NCI-H524 treated with DMSO at 0.1 percent for 48 hours (cell line): ENCODE measurements at regions not wholly inside any gene's neighbourhood (a gene's known extent, or its start where the extent isn't known, plus 50 kb on each side); places are given as distances from the start of the nearest gene placed in this dataset.
"Not testable (repeated sequence)": the region's sequence is repeated elsewhere in the genome, so short reads cannot be mapped to it uniquely, and the experiment has no call there.

ENCODE experiments used
- DNase-seq: peaks from one replicate; lab custom pipeline; 2025; lab: John Stamatoyannopoulos, UW

DNA sequence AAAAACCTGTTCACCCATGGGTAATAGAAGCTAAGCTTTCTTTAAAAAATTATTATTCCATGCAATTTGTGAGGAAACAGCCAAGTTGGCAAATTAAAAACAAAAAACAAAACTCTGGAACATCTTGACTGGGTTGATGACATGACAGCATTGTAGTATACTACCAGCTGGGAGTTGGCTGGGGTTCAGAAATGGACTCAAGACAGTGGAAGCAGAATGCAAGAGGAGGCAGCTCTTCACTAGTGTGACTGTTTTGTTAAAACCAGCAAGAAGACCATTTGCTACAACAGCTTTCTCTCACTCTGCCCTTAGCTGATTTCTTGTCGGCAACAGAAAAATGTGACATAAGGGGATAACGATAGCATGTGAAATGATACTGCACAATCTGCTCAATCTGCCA lies 1298.9 kb upstream of the ADGRL4 start:
- peak; percentile 31 for DNase-seq

DNA sequence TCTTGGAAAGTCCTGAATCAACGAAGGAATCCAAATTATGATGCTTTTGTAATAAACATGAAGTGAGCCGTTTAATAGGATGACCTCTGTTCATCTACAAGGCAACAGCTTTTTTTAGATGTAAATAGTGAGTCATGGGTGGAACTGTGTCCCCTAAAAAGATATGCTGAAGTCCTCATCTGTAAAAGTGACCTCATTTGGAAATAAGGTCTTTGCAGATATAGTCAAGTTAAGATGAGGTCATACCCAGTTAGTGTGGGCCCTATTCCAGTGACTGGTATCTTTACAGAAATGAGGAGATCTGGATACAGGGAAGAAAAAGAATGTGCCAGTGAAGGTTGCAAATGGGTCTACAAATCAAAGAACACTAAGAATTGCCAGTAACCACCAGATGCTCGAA lies 1287.3 kb upstream of the ADGRL4 start:
- DNase-seq: no peak

DNA sequence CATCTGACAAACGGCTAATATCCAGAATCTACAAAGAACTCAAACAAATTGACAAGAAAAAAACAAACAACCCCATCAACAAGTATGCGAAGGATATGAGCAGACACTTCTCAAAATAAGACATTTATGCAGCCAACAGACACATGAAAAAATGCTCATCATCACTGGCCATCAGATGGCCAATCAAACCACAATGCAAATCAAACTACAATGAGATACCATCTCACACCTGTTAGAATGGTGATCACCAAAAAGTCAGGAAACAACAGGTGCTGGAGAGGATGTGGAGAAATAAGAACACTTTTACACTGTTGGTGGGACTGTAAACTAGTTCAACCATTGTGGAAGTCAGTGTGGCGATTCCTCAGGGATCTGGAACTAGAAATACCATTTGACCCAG lies 1282.2 kb upstream of the ADGRL4 start:
- DNase-seq: not testable (repeated sequence)

DNA sequence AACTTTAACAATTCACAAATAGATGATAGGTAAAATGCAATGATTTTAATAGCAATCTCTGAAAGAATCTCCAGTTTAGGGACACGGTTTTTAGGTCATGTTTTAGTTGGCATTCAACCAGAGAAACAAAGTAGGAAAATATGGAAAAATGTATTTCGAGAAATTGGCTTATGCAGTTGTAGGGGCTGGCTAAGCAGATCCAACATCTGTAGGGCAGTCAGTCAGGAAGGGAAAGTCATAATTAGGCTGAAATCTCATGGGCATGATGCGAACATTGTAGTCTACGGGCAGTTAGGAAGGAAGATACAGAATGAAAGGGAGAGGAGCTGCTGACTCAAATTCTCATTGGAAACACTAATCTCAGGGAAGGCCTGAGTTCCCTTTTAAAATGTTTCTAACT lies 1276.0 kb upstream of the ADGRL4 start:
- no peak for DNase-seq

DNA sequence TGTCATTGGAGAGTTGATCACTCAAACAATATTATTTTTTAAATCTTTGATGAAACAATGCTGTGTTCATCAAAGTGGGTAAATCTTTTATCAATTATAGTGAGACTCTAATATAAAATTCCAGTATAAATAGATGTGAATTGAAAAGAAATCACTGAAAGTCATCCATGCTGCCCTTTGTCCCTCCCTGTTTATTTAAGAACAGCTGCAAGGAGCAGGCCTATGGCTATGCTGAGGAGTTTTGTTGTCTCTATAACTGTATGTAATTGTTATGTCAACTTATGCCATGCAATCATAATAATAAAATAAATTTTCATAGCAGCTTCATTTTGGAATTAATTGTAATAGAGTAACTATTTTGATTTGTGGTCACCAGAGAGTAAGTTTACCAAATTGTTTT lies 1272.4 kb upstream of the ADGRL4 start:
- no peak for DNase-seq

DNA sequence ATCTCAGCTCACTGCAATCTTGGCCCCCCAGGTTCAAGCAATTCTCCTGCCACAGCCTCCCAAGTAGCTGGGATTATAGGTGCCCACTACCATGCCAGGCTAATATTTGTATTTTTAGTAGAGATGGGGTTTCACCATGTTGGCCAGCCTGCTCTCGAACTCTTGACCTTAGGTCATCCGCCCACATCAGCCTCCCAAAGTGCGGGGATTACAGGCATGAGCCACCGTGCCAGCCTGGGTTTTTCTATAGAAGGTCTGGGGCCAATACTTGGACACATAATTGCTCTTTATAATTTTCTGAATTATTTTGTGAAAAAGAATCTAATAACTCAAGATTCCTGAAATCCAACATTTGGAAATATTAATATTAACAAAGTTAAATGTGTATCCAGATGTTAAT lies 1267.7 kb upstream of the ADGRL4 start:
- no peak for DNase-seq

DNA sequence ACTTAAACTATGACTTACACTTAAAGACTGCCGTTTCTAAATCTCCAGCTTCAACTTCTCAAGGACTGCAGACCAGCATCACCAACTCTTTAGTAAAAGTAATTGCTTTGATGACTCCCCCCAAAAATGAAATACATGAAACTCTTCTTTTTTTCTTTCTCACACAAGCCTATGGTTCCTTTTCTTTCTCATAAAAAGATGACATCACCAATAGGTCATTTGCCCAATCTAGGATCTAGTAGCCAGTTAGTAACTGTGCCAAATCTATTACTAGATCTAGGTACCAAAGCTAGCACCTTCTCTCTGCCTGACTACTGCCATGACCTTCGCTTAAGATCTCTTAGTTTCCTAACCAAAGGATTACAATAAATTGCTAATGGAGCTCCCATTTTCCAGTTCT lies 1266.0 kb upstream of the ADGRL4 start:
- no peak for DNase-seq

DNA sequence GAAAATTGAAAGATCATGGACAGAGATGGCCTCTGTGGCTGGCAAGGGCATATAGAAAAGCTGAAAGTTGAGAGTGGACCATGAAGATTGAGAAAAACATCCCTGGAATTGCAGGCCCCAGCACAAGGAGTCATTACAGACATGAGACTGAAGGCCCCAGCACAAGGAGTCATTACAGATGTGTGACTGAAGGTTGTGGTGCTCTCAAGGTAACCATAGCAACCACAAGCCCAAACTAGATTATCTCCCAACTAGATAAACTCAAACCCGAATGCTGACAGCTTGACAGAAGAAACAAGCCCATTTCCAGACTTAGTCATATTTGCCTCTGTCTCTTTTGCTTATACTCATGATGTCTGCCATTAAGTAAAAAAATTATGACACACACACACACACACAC lies 1252.1 kb upstream of the ADGRL4 start:
- DNase-seq: no peak

DNA sequence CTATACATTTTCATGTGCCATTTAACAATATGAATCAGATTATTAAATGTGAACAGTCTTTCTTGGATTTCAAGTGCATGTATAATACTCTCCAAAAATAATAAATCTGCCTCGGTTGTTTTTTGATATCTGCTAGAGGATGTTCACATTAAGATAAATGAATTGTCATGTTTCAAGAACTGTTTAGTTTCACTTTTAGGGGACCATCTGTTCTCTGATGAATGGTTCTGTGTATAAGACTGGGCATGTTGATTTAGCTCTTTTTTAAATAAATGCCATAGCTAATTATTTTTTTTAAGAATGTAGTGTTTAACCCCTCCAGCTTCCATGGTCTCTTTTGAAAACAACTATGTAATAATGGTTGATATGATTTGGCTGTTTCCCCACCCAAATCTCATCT lies 1245.1 kb upstream of the ADGRL4 start:
- DNase-seq: no peak

DNA sequence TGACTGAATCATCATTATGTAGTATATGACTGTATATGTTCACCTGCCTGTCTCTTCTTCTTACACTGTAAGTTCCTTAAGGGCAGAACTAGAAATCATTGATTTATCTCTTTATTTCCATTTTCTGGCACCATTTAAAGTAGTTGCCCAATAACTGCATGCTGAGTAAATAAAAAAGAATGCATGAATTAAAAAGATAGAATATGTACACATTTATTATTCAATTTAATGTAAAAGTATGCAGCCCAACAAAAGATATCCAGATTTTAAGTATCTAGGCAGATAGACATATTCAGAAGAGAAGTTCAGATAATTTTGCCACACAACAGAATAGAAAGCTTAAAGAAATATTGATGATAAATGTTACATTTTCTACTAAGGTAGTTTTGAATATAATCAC lies 1244.6 kb upstream of the ADGRL4 start:
- no peak for DNase-seq

DNA sequence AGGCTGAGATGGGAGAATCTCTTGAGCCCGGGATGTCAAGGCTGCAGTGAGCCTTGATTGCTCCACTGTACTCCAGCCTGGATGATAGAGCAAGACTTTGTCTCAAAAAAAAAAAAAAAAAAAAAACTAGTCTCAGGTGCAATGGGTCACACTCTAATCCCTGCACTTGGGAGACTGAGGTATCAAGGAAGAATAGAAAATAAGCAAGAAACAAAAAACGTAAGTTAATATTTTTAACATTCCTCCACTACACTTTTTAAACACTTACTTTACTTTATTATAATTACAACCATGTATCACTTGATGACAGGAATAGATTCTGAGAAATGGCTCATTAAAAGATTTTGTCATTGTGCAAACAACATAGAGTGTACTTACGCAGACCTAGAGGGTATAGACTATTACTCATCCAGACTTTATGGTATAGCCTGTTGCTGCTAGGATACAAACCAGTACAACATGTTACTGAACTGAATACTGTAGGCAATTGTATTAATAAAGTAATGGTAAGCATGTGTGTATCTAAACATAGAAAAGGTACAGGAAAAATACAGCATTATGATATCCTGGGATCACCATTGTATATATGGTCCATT lies 1244.1 kb upstream of the ADGRL4 start:
- no peak for DNase-seq

DNA sequence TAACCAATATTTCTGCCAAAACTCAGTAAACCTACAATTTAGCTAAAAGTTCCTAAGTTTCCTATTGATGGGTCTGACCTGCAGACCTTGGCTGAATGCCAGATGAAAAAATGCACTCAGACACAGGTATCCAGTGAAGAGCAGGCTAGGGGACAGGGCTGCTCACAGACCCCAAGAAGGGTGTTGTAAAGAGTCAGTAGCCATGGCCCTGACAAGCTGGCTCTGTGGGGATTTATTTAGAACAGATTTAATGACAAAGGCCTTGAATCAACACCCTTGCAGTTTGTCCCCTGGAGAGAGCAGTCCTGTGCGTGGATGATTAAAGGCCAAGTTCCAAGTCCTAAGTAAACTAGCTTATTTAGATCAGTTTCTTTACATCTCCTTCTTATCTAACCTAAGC lies 1243.2 kb upstream of the ADGRL4 start:
- DNase-seq: no peak

DNA sequence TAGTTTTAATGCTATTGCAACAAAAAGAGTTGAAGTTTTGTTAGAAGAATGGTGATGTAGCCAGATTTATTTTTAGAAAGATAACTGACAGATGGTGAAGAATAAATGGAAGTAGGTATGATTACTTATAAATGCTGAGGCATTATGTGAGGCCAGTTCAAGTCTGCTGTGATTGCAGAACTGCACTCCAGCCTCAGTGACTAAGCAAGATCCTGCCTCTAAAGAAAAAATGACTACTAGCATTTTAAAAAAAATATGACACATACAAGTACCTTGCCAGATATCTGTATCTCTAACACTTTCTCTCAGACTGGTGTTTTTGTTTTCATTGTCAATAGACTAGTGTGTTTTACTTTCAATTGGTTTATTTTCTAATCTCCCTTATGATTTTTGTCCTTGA lies 1242.4 kb upstream of the ADGRL4 start:
- DNase-seq: no peak

DNA sequence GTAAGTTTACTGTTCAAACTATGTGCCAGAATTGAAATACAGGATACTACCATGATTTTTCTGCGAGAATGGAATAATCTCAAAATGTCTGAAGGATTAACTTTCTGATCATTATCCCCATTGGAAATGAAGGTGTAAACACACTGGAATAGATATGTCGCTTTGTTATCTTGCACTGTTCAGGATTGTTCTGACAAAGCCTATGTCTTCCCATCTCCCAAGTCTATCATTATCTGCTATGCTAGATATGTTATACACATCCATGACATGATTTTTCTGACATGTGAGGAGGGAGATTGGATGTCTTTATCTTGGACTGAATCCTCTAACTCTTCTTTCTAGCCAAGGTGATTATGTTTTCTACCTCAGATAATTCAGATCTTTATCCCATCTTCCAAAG lies 1239.3 kb upstream of the ADGRL4 start:
- DNase-seq: no peak

DNA sequence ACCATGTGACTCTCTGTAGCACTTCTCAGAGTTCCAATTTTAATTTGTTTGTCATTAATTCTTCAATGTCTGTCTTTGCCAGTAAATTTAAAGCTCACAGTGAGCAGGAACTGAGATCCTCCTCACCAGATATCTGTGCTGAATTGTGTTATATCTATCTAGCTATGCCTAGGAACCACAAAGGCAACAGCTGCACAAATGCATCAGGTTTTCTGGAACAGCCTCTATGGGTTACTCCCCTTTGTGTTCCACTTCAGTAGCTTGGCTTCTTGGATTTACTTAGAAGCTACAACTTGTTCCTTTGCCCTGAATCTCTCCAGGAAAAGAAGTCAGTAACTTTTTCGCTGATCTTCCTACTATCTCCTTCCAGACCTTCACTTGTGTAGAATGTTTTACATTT lies 1237.8 kb upstream of the ADGRL4 start:
- no peak for DNase-seq

DNA sequence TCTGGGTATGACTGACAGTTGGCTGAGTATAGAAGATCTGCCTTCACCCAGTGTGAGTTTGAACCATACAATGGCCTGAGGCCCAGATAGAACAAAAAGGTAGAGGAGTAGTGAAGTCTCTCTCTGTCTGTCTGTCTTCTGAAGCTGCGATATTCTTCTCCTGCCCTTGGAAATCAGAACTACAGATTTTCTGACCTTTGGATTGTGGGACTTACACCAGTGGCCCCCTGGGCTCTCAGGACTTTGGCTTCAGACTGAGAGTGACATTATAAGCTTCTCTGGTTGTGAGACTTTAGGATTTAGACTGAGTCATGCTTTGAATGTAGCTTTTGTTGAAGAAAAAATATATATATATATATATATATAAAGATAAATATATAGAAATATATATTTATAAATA lies 1235.0 kb upstream of the ADGRL4 start:
- DNase-seq: no peak

DNA sequence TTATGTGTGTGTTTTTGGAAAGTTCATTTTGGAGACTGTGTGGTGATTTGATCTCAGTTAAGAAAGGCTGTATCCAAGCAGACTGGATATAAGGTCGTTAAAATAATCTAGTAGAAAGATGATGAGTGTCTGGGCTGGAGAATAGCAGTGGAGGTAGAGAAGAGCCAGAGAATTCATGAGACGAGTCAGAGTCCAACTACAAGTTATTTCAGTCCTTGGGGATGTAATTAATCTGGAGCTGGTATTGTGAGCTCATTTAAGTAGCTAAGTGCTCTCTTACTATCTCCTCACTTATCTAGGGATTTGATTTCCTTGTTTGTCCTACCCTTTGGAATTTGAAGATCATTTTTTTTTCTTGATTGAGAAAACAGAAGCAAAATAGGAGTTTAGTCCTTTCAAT lies 1219.0 kb upstream of the ADGRL4 start:
- DNase-seq: no peak

DNA sequence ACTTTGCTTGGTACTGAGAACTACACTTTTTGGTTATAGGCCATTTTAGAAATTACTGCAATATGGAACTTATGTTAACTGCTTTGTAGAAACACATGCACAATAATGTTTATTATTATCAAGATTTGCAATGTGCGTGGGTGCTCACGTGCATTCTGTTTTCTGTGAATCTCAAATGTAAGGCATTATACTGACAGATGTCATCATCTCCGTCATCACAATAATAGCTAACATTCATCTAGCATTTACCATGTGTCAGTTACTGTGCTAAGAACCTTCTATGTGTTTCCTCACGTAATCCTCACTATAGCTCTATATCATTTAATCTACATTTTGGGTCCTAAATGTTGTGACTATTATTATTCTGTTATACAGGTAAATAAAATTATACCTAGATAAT lies 1214.8 kb upstream of the ADGRL4 start:
- DNase-seq: no peak

DNA sequence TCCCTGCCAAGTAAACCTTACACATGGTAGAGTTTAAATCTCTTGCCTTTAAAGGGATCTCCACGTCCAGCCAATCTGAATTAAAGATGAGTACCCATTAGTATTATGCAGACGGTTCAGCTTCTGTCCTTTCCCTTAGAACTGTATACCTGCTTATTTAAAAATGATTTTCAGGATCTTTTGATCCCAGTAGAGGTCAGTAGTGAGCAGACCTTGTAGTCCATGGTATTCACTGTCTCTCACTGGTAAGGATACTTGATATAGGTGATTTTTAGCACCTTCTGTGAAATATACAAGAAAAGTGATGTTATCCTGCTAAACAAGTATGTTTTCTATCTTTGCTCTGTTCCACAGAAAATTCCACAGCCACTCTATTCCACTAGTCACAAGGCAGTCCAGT lies 1211.6 kb upstream of the ADGRL4 start:
- DNase-seq: peak; percentile 32

DNA sequence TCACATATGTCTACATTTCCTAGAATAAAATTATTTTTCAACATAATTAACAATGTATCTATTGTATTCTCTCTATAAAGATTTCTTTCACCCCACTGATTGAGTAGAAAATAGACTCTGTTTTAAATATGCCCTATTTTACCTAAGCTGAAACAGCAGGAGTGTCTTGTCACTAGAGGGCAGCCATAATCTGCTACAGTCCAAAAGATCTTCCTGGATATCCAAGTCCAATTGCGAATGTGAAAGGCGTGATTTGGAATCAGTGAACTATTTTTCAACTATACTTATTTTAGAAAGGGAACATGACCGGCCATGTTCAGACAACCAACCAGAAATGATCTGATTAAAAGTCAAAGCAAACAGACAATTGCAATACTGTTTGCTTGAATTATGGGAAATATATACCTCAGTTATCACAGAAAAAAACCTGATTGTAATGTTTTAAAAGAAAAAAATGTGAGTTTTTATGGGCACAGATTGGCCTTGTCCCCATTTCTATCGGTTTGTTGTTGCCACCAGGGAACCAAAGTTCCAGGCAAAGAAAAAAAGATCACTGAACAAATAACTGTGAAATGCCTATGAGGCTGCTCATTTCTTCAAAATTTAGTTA lies 1211.0 kb upstream of the ADGRL4 start:
- DNase-seq: peak; percentile 26

DNA sequence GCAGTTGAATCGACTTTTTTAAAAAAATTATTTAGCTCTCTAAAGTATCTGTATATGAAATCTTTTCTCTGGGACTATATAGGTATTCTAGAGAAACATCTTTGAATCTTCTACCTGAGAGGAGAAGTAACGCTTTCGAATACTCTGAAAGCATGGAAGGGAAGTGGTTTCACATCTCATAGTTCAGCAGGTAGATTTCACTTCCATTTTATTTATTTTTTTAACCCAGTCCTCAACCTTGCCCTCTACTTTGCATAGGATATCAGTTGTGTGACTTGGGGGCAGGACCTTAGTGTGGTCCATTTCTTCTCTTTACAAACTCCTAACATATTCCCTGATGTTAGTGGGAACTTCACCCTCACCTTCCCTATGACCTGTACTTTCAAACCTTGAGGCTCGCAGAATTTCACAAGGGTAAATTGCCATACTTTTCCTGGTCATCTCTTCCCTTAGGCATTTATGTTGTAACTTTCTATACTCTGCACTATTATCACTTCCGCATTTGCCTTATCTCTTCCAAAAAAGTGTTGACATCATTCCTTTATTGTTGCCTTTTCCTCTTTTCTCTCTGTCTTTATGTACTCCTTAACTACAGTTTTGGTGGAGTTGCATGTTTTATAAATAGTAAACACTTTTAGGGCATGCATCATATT lies 1208.5 kb upstream of the ADGRL4 start:
- no peak for DNase-seq

DNA sequence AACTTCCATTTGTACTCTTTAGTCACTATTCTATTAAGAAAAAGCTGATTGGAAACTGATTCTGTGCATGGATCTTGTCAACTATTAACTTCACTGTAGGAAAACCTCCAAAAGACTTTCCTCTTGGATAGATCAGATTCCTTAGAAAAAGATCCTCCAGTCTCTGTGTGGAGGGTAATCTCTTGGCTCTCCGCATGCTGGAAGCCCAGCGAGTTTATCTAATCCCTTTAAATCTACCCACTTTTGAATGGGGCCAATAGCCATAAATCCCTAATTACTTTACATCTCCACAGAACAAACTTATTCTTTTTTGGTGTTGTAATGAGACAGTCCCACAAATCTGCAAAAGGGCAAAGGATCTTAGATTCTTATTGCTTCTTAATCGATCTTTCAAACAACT lies 1206.4 kb upstream of the ADGRL4 start:
- DNase-seq: no peak

DNA sequence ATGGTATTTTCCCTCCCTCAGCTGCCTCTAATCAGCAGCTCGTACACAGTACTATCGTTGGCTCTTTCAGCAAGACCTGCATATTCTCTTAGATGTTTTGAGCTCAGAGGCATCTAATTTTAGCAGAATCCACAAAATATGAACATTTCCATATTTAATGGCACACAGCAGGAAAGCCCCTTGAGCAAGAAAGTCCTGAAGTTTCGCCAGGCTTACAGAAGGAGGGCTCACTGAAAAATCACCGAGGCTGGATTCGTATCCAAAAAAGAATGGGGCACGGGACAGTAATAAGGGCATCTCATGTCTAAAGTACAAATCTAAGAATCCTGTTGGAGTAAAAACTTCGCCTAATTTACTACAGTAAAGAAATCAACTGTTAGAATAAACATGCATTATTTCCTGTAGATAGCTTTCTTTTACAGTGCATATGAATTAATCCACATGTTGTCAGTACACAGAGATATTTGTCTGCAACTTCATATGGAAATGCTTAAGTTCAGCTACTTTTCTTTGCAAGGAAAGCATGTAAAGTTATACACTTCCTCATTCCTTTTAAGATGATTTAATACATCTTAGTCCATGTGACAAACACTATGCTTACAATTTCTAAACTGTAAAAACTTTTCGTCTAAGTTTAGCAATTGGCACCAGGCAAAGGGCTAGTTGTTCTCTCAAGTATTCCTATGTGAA lies 1205.3 kb upstream of the ADGRL4 start:
- no peak for DNase-seq
